VCaP (cell line): ENCODE measurements at regions not wholly inside any gene's neighbourhood (a gene's known extent, or its start where the extent isn't known, plus 50 kb on each side); places are given as distances from the start of the nearest gene placed in this dataset.

Experiments used
- H3K27ac ChIP-seq: fragments of 450-650 bp; 2 replicates; pipeline ENCODE4 v1.5.1; 2017
- TF ChIP-seq, protein P1 (sequence below): fragments of 450-650 bp; conservative IDR thresholded peaks from 2 replicates; pipeline ENCODE4 v1.5.1; 2017; ENCODE audit warnings: mild to moderate bottlenecking, moderate library complexity

DNA sequence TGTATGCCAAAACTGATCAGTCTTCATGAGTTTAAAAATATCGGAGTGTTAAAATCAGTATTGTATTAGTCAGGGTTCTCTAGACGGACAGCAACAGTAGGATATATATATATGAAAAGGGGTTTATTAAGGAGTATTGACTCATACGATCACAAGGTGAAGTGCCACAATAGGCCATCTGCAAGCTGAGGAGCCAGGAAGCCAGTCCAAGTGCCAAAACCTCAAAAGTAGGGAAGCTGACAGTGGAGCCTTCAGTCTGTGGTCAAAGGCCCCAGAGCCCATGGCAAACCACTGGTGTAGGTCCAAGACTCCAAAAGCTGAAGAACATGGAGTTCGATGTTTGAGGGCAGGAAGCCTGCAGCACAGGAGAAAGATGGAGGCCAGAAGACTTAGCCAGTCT lies 391.0 kb upstream of the CADM2 start:
- TF ChIP-seq, protein P1, sequence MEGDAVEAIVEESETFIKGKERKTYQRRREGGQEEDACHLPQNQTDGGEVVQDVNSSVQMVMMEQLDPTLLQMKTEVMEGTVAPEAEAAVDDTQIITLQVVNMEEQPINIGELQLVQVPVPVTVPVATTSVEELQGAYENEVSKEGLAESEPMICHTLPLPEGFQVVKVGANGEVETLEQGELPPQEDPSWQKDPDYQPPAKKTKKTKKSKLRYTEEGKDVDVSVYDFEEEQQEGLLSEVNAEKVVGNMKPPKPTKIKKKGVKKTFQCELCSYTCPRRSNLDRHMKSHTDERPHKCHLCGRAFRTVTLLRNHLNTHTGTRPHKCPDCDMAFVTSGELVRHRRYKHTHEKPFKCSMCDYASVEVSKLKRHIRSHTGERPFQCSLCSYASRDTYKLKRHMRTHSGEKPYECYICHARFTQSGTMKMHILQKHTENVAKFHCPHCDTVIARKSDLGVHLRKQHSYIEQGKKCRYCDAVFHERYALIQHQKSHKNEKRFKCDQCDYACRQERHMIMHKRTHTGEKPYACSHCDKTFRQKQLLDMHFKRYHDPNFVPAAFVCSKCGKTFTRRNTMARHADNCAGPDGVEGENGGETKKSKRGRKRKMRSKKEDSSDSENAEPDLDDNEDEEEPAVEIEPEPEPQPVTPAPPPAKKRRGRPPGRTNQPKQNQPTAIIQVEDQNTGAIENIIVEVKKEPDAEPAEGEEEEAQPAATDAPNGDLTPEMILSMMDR, result no peak
- H3K27ac ChIP-seq, result no peak overlapping the region

DNA sequence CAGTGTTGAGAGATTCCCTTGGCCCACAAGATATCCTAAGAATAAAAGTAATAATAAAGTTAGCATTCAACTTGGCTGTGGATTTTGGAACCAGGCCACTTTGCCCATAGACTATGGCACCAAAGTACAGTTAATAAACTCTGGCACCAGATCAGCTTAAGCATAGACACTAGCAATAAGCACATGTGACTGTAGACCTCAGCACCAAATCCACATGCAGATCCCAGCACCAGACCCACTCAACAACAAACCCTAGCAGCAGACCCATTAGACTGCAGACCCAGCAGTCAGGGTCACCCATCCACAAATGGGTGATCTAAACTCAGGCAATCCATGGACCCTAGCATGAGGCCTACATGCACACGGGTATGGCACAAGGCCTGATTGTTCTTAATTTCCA lies 384.8 kb upstream of the CADM2 start:
- TF ChIP-seq, protein P1, result no peak

DNA sequence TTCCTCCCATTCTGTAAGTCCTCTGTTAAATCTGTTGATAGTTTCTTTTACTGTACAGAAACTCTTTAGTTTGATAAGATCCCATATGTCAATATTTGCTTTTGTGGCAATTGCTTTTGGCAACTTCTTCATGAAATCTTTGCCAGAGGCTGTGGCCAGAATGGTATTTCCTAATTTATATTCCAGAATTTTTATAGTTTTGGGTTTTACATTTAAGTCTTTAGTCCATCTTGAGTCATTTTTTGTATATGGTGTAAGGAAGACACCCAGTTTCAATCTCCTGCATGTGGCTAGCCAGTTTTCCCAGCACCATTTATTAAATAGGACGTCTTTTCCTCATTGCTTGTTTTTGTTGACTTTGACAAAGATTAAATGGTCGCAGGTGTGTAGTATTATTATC lies 372.4 kb upstream of the CADM2 start:
- no peak overlapping the region for H3K27ac ChIP-seq
- TF ChIP-seq, protein P1, result no peak

More for the DNA sequence above, 384.8 kb upstream of the CADM2 start:
- H3K27ac ChIP-seq, result no peak overlapping the region

DNA sequence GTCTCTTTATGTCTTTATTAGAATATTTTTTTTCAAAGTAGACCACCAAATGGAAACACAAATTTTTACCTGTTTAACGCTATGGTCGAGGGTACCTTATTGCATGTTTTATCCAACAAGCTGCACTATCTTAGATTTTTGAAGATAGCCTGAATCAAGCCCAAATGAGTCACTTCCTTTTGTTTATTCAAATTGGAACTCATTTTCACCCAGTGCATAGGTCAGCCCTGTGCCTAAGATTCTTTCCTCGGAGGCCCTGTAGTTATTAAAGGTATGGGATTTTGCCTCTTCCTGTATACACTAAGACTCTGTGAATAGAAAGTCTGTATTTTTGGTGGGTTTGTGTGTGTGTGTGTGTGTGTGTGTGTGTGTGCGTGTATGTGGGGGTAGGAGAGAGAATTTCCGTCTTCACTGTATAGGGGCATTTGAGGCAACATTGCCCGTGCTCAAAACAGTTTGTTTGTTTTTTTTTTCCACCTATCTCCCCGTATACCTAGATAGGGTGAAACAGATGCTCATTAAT lies 358.0 kb upstream of the CADM2 start:
- TF ChIP-seq, protein P1, result no peak
- H3K27ac ChIP-seq, result no peak overlapping the region

DNA sequence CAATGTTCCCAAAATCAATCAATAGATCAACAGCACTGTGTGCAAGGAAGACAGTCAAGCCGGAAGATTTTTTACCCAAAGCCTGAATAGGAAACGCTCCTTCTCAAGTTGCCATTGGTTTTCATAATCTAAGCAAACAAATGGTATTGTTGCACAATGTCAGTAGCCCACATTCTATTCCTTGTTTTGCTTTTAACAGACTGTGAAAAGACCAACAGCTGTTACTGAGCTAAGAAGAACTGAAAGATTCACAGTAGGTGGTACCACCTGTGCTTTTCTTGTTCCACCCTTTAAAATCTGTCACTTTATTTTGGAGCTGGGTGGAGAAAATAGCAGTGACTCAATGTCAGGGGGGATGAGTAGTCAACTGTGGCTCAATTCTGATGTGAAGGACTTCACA lies 357.5 kb upstream of the CADM2 start:
- TF ChIP-seq, protein P1, result no peak
- no peak overlapping the region for H3K27ac ChIP-seq

DNA sequence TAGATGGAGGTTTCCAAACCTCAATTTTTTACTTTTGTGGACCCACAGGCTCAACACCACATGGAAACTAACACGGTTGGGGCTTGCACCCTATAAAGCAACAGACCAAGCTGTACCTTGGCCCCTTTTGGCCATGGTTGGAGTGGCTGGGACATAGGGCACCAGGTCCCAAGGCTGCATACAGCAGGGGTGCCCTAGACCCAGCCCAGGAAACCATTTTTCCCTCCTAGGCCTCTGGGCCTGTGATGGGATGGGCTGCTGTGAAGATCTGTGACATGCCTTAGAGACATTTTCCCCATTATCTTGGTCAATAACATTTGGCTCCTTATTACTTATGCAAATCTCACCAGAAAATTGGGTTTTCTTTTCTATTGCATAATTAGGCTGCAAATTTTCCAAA lies 337.0 kb upstream of the CADM2 start:
- H3K27ac ChIP-seq, result no peak overlapping the region
- TF ChIP-seq, protein P1, result no peak

DNA sequence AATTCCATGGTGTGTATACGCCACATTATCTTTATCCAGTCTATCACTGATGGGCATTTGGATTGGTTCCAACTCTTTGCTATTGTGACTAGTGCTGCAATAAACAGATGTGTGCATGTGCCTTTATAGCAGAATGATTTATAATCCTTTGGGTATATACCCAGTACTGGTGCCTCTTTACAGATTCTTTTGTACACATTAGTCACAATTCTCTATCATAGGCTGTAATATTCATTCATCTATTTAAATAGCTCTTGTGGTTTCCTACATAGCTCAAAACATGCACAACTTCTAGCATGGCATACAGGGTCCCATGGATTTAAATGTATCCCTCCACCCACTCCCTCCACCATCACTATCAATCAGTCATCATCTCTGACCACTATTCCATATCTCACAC lies 324.1 kb upstream of the CADM2 start:
- TF ChIP-seq, protein P1, result no peak
- no peak overlapping the region for H3K27ac ChIP-seq

DNA sequence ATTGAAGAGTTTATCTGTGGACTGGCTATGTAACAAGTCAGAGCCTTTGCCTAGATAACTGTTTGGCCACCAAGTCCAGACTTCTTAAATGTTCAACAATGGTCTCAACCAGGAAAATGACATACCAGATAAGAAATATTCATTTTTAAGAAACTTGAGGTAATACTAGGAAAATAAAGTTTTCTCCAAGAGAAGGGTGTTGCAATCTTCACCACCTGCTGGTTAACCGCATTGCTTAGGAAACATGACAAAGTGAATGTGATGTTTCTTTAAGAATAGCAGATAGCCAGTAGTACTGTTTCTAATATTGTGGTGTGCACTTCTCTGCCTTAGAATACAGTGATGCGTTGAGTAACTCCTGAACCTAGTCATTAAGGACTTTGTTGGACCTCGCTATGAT lies 321.5 kb upstream of the CADM2 start:
- TF ChIP-seq, protein P1, result no peak
- no peak overlapping the region for H3K27ac ChIP-seq
